Effector memory CD4-positive, alpha-beta T cell (primary cell): ENCODE measurements at regions not wholly inside any gene's neighbourhood (a gene's known extent, or its start where the extent isn't known, plus 50 kb on each side); places are given as distances from the start of the nearest gene placed in this dataset.

Experiments
- DNase-seq, 3 donors: peaks; one replicate each; pipeline ENCODE4 v3.0.0-alpha.2; 2020
- H3K27ac ChIP-seq: 2 replicates; pipeline ENCODE4 v1.7.0; 2013; ENCODE audit warnings: mild to moderate bottlenecking, low read length, moderate library complexity; ENCODE audit not compliant: insufficient read depth, poor library complexity, severe bottlenecking
- H3K27me3 ChIP-seq: replicated peaks from 2 replicates; pipeline ENCODE4 v1.7.0; 2013; ENCODE audit warnings: mild to moderate bottlenecking, low read length; ENCODE audit not compliant: insufficient read depth, control insufficient read depth, poor library complexity, severe bottlenecking
- H3K36me3 ChIP-seq: 2 replicates; pipeline ENCODE4 v1.7.0; 2013; ENCODE audit warnings: mild to moderate bottlenecking, low read length, moderate library complexity; ENCODE audit not compliant: control insufficient read depth, insufficient read depth
- H3K4me1 ChIP-seq: 2 replicates; pipeline ENCODE4 v1.7.0; 2013; ENCODE audit warnings: low read length, mild to moderate bottlenecking; ENCODE audit not compliant: control insufficient read depth, insufficient read depth, poor library complexity, severe bottlenecking
- H3K4me3 ChIP-seq: 2 replicates; pipeline ENCODE4 v1.7.0; 2013; ENCODE audit warnings: low read length, low read depth, mild to moderate bottlenecking; ENCODE audit not compliant: insufficient read depth, poor library complexity, severe bottlenecking
- H3K9me3 ChIP-seq: 2 replicates; pipeline ENCODE4 v1.7.0; 2013; ENCODE audit warnings: mild to moderate bottlenecking, low read length, moderate library complexity; ENCODE audit not compliant: control insufficient read depth

- H3K4me3 ChIP-seq = no peak overlapping the region
- no peak for DNase-seq
- no peaks in the 10 kb centered on the region for H3K27me3 ChIP-seq
- peaks cover 5% of the 10 kb centered on the region for H3K9me3 ChIP-seq
- no peaks in the 10 kb centered on the region for H3K36me3 ChIP-seq
- H3K4me1 ChIP-seq = no peaks in the 10 kb centered on the region
- no peak overlapping the region for H3K27ac ChIP-seq
Measured at GRCh38 chr7:41834805-41835694, 132.2 kb upstream of the INHBA start.

GRCh38 chr7:41832941-41833340, 130.1 kb upstream of the INHBA start:
- H3K4me1 ChIP-seq = no peaks in the 10 kb centered on the region
- no peaks in the 10 kb centered on the region for H3K27me3 ChIP-seq
- no peak for DNase-seq
- H3K9me3 ChIP-seq = peaks cover 5% of the 10 kb centered on the region
- no peak overlapping the region for H3K4me3 ChIP-seq
- H3K36me3 ChIP-seq = no peaks in the 10 kb centered on the region
- H3K27ac ChIP-seq = no peak overlapping the region

GRCh38 chr7:41830271-41830670, 127.4 kb upstream of the INHBA start:
- H3K4me1 ChIP-seq = no peaks in the 10 kb centered on the region

GRCh38 chr7:41828911-41829310, 126.0 kb upstream of the INHBA start:
- no peaks in the 10 kb centered on the region for H3K36me3 ChIP-seq
- H3K4me3 ChIP-seq = no peak overlapping the region
- no peaks in the 10 kb centered on the region for H3K4me1 ChIP-seq
- no peak for DNase-seq
- H3K27ac ChIP-seq = no peak overlapping the region
- peaks cover 5% of the 10 kb centered on the region for H3K9me3 ChIP-seq
- H3K27me3 ChIP-seq = no peaks in the 10 kb centered on the region

More at GRCh38 chr7:41830271-41830670, 127.4 kb upstream of the INHBA start:
- H3K27me3 ChIP-seq = no peaks in the 10 kb centered on the region
- H3K4me3 ChIP-seq = no peak overlapping the region
- no peaks in the 10 kb centered on the region for H3K36me3 ChIP-seq
- peaks cover 5% of the 10 kb centered on the region for H3K9me3 ChIP-seq
- no peak overlapping the region for H3K27ac ChIP-seq
- no peak for DNase-seq

DNA sequence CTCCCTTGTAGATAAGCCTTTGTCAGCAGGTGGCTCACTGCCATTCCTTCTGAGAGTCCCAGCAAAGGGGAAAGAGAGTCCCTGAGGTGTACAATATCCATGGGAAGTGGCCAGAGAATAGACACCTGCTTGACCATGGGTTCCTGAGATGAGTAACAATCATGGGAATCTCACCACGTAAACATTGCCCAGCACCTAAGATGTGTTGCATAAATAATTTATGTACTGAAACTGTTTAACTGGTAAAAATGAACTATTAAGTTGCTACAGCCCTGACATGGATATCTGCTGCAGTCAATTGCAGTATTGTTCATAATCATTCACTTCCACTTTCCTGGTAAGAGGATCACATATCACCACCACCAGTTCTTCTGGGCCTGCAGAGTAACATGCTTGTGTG, 123.8 kb upstream of the INHBA start:
- no peaks in the 10 kb centered on the region for H3K36me3 ChIP-seq
- no peaks in the 10 kb centered on the region for H3K27me3 ChIP-seq
- H3K27ac ChIP-seq = no peak overlapping the region
- no peaks in the 10 kb centered on the region for H3K4me1 ChIP-seq
- DNase-seq = no peak
- no peak overlapping the region for H3K4me3 ChIP-seq
- peaks cover 5% of the 10 kb centered on the region for H3K9me3 ChIP-seq

GRCh38 chr7:41825927-41826480, 123.1 kb upstream of the INHBA start:
- Histone ChIP-seq H3K4me1 (no peaks in the 10 kb centered on the region), H3K9me3 (peaks cover 5% of the 10 kb centered on the region), H3K4me3 (no peak overlapping the region), H3K27me3 (no peaks in the 10 kb centered on the region), H3K27ac (no peak overlapping the region), H3K36me3 (no peaks in the 10 kb centered on the region)
- DNase-seq = no peak

DNA sequence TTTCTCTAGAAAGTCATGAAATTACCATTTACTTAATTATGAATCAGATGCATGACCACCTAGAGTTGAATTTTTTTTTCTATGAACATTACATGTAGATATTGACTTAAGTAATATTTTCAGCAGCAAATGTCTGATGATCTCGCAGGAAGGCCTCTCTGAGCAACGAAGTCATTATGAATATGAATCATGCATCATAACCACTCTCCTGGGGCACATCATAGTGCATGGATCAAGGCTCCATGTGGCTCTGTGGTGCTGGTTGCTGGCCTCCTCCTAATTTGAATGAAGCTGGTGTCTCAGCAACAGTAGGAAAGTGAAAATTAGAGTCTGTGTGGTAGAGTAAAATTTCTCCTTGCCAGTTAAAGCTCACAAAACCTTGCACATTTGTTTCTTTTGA, 121.4 kb upstream of the INHBA start:
- H3K4me1 ChIP-seq = no peaks in the 10 kb centered on the region
- no peaks in the 10 kb centered on the region for H3K27me3 ChIP-seq
- H3K9me3 ChIP-seq = no peaks in the 10 kb centered on the region
- H3K36me3 ChIP-seq = no peaks in the 10 kb centered on the region
- no peak overlapping the region for H3K27ac ChIP-seq
- no peak overlapping the region for H3K4me3 ChIP-seq
- DNase-seq = no peak

DNA sequence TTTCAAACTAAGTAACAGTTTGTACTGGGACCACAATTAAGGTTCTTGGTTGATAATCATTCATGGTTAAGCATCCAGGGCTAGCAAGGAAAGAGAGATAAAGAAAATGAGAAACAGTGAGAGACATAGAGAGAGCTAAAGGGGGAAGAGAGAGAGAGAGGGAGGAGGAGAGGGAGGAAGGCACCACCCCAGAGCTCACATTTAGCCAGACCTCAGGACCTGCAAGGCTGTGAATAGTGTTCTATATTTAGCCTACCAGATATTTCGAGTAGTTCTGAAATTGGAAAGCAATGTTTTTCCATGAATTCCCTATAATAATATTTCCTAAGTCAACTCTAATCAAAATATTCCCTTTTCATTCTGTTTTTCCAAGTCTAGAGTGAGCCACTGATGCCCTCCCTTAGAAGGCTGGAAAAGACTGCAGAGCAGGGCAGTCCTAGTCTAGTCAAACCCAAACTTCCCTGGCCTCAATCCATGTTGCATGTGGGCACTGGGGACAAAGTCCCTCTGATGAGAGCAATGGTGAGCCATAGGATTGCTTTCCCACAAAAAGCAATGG, 119.4 kb upstream of the INHBA start:
- DNase-seq = no peak
- Histone ChIP-seq H3K4me3 (no peak overlapping the region), H3K4me1 (no peaks in the 10 kb centered on the region), H3K27ac (no peak overlapping the region), H3K9me3 (no peaks in the 10 kb centered on the region), H3K27me3 (no peaks in the 10 kb centered on the region), H3K36me3 (no peaks in the 10 kb centered on the region)

DNA sequence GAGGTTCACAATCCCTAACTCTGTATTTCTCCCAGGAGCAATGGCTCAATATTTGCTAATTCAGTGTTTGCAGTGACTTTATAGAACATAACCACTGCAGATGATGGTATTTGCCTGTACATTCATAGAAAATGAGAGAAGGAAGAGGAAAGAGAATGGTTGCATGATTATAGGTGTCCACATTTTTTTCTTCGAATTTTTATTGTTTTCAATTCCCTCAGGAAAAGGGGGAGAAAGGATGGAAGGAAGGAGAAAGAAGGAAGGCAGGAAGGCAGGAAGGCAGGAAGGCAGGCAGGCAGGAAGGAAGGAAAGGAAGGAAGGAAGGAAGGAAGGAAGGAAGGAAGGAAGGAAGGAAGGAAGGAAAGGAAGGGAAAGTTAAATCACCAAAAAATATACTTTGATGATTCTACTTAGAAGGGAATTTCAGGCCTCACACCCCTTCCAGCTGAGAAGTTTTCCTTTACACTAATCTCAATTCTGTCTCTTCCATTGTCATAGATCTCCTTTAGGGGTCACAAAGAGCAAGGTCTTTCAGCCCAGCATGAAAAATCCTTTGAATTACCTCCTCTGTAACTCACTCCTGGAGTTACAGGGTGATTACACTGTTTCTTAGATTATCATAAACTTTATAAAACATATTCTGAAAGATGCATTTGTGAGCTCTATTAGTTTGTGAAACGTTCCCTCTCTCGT, 118.8 kb upstream of the INHBA start:
- H3K27ac ChIP-seq = no peak overlapping the region
- H3K36me3 ChIP-seq = no peaks in the 10 kb centered on the region
- no peak overlapping the region for H3K4me3 ChIP-seq
- no peaks in the 10 kb centered on the region for H3K9me3 ChIP-seq
- no peak for DNase-seq
- no peaks in the 10 kb centered on the region for H3K27me3 ChIP-seq
- H3K4me1 ChIP-seq = no peaks in the 10 kb centered on the region
